Dermis microvascular lymphatic vessel endothelial cell (primary cell): ENCODE measurements at regions not wholly inside any gene's neighbourhood (a gene's known extent, or its start where the extent isn't known, plus 50 kb on each side); places are given as distances from the start of the nearest gene placed in this dataset.
"Not testable (repeated sequence)": the region's sequence is repeated elsewhere in the genome, so short reads cannot be mapped to it uniquely, and the experiment has no call there.

Source experiments
- DNase-seq, 2 donors: peaks; one replicate each; pipeline versions ENCODE4 v3.0.0 to v3.0.0-alpha.2; 2010; ENCODE audit warnings: low read depth in 2 of 2

DNA sequence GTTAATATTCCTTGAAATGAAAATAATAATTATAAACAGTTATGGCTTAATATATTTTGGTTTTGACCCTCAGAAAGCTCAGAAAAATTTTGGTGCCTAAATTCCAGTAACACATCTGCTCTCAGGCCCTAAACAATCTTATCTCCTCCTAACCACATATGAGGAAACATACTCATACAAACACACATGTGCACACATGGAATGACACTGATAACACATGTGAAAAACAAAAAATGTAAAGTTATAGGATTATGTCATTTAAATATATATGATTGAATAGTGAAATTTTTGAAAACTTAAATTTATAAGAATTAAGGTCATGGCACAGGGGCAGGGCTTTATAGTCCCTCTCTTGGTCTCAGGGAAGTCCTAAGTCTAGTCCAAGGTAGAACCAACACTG lies 127.2 kb upstream of the TRPC7 start:
- DNase-seq = no peak

DNA sequence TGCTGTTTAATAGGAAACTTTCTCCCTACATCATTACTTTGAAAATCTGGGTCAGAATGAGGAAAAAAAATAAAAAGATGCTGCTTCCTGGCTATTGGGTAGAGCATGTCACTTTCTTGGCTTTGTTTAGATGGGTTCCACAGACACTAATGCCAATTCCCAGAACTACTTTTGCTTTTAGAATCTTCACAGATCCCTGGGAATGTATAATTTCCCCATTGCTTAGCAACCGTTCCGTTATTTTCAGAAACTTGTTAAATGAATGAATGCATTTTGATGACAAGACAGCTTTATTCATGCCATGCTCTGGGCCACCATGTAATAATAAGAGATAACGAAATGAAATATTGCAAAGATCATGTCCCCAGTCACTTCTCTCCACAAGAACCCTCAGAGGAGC lies 126.5 kb upstream of the TRPC7 start:
- no peak for DNase-seq

DNA sequence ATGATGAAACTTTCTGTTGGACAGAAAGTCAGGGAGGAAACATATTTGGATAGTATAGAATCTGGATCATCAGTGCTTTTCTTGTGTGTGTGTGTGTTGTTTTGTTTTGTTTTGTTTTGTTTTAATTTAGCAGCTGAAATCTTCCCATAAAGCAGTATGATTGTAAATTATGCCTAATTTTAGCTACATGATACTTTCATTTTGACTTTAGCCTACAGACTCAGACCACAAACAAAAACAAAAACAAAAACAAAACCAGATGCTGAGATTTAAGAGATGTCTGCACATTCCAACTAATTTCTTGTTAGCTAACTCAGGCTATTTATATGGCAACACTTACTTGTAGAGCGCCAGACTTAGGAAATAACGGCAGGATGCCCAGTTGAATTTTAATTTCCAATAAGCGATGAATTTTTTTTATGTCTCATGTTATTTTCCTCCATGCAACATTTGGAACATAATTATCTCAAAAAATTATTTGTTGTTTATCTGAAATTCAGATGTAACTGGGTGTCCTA lies 119.5 kb upstream of the TRPC7 start:
- no peak for DNase-seq

DNA sequence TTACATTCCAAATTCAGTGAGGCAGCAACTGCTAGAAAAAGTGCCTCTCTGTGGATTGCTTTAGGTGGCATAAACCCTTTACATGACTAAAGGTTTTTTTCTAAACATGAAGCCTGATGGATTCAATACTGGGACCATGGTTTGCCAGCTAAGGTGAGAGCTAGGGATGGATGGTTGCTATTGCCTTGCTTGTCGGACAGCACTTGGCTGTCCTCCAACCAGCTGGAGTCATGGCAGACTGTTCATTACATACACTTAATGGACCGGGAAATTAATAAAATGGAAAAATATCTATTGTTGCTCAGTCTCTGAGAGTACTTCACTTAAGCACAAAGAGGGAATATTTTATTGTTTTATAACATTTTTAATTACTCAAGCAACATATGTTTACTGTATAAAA lies 116.9 kb upstream of the TRPC7 start:
- no peak for DNase-seq

DNA sequence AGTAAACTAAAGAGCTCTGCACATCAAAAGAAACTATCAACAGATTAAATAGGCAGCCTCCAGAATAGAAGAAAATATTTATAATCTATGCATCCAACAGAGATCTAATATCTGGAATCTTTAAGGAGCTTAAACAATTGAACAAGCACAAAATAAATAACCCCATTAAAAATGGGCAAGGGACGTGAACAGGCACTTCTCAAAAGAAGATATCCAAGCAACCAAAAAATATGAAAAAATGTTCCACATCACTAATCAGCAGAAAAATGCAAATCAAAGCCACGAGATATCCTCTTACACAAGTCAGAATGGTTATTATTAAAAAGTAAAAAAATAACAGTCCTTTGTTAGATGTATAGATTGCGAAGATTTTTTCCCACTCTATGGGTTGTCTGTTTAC lies 109.1 kb upstream of the TRPC7 start:
- DNase-seq = no peak

DNA sequence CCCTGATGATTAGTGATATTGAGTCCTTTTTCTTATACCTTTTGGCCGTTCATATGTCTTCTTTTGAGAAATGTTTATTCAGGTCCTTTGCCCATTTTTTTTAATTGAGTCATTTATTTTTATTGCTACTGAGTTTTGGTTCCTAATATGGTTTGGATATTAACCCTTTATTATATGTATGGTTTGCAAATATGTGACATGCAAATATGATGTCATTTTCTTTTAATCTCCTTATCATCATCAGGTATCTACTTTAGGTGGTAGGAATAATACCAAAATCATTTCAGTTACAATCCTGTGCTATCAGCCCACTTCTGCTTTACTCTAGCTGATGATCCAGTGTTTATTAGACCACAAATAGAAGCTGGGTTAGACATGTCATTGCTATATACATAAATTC lies 102.3 kb upstream of the TRPC7 start:
- DNase-seq = no peak

DNA sequence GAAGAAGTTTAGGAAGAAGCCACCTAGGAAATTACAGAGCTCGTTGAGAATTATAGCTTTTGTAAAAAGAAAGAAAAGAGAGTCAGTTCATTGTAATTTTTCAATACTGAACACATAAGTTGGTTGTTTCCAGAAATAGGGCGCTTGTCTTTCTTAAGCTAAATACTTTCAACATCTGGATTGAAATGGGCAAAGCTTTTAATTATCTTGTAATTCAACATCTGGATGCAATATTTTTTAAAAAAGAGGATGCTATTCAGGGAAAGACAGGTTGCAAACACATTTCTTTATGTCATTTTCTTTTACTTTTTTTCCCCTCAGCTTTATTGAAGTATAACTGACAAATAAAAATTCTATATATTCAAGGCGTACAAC lies 100.7 kb upstream of the TRPC7 start:
- DNase-seq = no peak

DNA sequence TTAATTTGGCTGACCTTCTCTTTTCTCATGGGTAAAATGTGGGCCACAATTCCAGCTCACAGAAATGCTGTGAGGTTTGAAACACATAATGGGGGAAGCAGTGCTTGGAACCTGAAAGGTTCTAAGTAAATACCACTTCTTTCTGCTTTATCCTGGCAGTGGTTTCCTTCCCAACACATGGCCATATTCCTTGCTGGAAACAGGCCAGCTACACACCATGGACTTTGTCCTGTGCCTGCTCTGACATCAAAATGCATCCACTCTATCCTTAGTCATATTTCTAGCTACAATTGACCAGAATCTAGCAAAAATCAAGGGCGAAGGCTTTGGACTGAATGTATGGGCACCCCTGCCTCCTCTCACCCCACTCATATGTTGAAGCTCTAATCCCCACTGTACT lies 93.1 kb upstream of the TRPC7 start:
- no peak for DNase-seq

DNA sequence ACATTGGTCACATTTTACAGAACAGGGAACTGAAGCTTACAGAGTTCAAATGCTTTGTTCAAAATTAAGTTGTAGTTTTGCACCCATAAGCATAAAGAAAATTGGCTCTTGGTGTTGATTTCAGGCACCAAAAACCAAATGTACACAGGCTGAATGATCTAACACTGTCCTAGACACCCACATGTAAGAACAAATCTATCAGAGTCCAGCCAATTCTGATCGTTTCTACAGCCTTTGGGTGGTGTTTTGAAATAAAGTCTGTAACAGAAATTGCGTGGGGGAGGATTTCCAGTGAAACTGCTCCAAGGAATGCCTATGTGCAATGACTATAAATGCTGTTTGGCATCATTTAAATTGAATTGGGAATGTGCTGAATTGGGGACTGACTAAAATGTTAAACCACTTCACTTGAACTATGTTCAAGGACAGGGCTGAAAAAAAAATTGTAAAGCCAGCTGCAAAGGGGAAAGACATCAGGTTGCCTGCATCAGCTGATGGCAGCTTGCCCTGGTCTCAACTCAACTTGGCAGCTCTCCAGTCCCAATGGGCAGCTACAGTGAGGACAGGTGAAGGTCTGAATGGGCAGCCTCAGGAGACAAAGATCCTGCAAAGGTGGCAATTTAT lies 92.2 kb upstream of the TRPC7 start:
- no peak for DNase-seq

DNA sequence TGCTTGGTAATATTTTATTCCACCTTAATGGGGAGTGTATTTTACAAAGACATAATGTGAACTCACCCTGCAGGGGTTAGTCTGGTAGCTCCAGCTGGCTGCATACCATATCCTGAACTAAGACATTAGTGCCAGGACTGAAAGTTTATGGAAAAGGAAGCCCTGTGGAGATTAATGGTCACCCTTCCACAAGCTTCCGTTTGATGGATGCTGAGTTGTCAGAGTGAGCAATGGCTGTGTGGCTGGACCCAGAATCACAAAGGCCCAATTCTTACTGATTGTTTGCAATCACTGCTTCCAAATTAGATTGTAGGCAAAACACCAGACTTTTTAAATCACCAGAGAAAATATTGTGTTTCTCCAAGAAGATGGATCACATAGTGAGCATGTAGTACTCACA lies 90.1 kb upstream of the TRPC7 start:
- no peak for DNase-seq

DNA sequence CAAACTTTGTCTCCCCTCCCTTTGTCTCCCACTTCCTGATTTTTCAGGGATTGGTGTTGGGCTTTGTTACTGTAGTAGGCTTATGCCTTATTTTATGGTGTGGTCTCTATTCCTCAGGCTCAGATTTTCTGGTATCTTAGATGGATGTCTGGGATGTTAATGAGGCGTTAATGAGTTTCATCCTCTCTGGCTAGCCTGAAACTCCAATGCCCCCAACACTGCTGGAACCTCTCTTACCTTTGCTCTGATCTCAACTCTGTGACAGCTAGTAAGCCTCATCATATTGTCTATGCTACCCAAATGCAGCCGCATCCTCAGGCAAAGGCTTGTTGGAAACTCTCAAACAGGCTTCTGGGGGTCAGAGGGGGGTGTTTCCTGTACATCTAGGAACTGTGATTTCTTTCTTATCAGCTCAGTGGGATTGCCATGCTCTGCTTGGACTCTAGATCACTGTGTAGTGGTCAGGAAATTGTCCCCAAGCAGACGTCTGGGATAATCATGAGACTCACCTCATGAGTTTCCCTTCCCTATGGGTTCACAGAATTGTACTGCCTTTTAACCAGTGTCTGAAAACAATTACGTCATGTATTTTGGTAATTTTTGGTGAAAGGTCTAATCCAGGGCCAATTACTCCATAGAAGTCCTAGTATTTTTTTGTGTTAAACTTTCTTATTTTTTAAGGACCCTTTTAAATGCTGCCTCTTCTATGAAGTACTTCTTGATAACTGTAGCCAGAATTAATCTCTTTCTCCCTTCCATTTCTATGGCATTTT lies 88.8 kb upstream of the TRPC7 start:
- no peak for DNase-seq

DNA sequence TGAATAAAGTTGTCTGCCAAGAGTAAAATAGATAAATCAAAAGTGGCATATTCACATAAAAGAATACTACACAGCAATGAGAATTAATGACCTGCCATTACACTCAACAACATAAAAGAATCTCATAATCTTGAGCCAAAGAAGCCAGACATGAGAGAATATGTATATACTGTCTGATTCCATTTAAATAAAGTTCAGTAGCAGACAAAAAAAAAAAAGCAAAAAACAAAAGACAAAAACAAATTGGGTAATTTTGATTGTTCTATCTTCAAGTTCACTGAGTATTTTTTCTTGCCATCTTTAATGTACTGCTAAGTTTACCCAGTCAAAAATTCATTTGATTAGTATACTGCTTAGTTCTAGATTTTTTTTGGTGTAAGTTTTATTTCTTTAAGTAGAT lies 87.9 kb upstream of the TRPC7 start:
- no peak for DNase-seq

DNA sequence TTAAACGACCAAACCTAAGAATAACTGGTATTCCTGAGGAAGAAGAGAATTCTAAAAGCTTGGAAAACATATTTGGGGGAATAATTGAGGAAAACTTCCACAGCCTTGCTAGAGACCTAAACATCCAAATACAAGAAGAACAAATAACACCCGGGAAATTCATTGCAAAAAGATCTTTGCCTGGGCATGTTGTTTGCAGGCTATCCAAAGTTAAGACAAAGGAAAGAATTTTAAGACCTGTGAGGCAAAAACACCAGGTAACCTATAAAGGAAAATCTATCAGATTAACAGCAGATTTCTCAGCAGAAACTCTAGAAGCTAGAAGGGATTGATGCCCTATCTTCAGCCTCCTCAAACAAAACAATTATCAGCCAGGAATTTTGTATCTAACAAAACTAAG lies 82.2 kb upstream of the TRPC7 start:
- not testable (repeated sequence) for DNase-seq

DNA sequence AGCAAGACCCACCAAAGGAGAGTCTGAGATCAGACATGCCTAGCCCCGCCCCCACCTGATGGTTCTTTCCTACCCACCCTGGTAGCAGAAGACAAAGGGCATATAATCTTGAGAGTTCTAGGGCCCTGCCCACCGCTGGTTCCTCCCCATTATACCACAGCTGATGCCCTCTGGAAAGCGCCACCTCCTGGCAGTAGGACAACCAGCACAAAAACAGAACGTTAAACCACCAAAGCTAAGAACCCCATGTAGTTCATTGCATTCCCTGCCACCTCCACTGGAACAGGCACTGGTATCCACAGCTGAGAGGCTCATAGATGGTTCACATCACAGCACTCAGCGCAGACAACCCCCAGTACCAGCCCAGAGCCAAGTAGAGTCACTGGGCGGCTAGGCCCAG lies 81.2 kb upstream of the TRPC7 start:
- DNase-seq = no peak

DNA sequence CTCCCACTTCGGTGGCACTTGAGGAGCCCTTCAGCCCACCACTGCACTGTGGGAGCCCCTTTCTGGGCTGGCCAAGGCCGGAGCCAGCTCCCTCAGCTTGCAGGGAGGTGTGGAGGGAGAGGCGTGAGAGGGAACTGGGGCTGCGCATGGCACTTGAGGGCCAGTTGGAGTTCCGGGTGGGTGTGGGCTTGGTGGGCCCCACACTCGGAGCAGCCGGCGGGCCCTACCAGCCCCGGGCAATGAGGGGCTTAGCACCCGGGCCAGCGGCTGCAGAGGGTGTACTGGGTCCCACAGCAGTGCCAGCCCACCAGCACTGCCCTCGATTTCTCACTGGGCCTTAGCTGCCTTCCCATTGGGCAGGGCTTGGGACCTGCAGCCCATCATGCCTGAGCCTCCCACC lies 78.8 kb upstream of the TRPC7 start:
- DNase-seq = not testable (repeated sequence)

DNA sequence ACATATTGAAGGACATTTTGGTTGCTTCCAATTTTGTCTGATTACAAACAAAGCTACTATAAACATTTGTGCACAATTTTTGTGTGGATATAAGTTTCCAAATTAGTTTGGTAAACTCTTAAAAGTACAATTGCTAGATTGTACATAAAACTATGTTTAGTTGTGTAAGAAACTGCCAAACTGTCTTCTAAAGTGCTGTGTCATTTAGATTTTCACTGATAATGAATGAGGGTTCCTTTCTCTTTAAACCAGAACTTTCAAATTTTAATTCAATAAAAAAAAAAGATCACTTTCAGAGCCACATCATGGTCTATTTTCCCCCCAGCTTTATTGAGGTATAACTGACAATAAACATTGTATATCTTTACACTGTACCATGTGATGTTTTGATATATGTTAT lies 74.0 kb upstream of the TRPC7 start:
- no peak for DNase-seq

DNA sequence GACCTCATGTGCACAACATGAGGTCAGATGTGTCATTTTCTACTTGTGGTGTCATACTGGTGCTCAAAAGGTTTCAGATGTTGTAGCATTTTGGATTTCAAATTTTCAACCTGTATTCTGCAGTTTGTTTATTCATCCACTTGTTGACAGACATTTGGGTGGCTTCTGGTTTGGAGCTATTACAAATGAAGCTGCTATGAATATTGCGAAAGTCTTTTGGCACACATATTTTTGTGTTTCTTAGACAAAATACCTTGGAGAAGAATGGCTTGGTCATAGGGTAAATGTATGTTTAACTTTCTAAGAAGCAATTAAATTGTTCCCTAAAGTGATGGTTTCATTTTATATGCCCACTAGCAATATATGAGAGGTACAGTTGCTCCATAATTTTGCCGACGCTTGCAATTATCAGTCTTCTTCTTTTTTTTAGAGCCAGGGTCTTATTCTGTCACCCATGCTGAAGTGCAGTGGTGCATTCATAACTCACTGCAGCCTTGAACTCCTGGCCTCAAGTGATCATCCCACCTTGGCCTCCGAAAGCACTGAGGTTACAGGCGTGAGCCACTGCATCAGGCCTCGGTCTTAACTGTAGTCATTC lies 70.7 kb upstream of the TRPC7 start:
- no peak for DNase-seq

DNA sequence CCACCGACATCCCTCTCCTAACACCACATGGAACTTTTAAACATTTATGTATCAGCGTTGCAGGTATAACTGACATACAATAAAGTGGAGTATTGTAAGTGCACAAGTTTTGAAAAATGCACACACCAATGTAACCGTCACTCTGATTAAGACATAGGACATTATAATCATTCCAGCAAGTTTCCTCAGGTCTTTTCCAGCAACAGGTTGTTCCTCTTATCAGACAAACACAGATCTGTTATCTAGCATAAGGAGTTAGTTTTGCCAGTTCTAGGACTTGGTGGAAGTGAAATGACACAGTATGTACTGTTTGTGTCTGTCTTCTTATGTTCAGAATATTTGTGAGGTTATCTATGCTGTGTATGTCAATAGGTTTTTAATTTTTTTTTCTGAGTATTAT lies 69.5 kb upstream of the TRPC7 start:
- DNase-seq = no peak

DNA sequence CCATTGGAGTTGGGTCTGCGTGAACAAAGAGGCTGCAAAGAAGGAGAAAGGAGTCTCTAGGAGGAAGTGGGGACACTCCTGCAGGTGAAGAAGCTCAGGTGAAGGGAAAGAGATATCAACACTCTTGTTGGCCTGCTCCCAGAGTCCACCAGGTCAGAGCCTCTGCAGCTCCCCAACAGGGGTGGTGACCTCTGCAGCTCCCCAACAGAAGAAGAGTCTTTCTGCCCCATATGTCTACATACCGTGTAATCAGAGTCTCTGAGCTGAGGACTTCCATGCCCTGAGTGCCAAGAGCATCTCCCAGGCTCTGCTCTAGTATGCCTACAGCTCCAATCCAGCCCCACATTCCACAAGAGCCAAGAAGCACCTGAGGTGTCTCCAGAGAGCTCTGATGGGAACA lies 67.4 kb upstream of the TRPC7 start:
- no peak for DNase-seq

DNA sequence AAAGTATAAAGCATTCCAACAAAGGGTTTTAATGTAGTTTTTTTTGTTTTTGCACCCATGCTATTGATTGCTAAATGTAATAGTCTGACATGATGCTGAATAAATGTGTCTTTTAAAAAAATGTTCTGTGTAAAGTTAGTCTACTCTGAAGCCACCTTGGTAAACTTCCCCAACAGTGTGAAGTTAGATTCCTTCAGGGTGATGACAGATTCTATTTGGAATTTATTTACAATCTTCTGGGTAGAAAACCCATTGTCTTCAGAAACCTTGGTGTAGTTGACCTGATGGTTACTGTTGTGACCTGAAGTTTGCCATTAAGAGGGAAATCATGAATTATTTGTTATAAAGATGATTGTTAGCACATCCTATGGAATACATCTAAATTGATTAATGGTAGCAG lies 64.7 kb upstream of the TRPC7 start:
- no peak for DNase-seq

DNA sequence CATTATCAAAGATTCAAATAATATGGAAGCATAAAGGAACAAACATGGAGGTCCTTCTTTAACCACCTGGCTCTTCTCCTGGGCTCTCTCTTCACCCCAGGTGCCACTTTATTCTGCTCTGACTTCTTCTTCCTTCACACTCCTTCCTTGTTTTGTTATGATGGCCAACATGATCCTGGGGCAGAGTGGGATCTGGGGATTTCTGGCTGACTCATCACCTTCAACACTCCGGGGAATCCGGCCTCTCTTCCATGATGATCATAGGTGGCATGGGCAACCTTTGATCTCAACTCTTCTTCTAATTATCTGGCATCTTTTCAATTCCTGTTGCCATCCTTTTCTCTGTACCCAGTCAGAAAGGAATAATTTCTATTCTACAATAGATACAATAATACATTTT lies 62.1 kb upstream of the TRPC7 start:
- no peak for DNase-seq

DNA sequence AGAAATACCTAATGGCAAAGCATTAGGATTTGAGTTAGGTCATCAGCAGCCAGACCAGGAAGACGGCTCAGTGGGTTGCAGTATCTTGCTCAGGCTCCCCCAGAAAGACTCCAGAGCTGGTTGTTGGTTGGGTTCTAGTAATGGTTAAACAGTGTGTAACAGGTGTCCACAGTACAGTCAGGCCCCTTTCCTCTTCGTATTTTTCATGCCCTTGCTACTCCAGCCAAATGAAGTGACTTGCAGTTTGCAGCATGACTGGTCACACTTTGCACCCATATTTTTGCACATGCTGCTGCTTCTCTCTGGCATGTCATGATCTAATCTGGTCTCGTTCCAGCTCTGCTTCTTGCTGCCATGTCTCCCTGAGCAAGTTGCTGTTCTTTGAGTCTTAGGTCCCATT lies 60.6 kb upstream of the TRPC7 start:
- DNase-seq = no peak
